ENCODE measurements at regions not wholly inside any gene's neighbourhood (a gene's known extent, or its start where the extent isn't known, plus 50 kb on each side); places are given as distances from the start of the nearest gene placed in this dataset.

DNA sequence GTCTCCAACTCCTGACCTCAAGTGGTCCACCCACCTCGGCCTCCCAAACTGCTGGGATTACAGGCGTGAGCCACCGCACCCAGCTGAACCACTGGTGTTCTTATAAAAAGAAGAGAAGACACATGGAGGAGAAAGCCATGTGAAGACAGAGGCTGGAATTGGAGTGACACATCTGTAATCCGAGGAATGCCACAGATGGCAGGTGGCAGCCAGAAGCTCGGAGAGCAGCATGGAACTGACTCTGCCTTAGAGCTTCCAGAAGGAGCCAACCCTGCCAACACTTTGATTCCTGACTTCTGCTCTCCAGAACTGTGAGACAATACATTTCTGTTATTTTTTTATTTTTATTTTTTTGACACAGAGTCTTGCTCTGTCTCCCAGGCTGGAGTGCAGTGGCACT lies 59.0 kb upstream of the ATP2B4 start:
- TF ChIP-seq, protein P1, sequence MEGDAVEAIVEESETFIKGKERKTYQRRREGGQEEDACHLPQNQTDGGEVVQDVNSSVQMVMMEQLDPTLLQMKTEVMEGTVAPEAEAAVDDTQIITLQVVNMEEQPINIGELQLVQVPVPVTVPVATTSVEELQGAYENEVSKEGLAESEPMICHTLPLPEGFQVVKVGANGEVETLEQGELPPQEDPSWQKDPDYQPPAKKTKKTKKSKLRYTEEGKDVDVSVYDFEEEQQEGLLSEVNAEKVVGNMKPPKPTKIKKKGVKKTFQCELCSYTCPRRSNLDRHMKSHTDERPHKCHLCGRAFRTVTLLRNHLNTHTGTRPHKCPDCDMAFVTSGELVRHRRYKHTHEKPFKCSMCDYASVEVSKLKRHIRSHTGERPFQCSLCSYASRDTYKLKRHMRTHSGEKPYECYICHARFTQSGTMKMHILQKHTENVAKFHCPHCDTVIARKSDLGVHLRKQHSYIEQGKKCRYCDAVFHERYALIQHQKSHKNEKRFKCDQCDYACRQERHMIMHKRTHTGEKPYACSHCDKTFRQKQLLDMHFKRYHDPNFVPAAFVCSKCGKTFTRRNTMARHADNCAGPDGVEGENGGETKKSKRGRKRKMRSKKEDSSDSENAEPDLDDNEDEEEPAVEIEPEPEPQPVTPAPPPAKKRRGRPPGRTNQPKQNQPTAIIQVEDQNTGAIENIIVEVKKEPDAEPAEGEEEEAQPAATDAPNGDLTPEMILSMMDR (IDR thresholded peaks at IDR 0.05): no peak
- TF ChIP-seq POLR2A (IDR thresholded peaks at IDR 0.05): no peak

All from testis (tissue), 2 donors.